Ovary (tissue), 3 donors: ENCODE measurements at regions not wholly inside any gene's neighbourhood (a gene's known extent, or its start where the extent isn't known, plus 50 kb on each side); places are given as distances from the start of the nearest gene placed in this dataset.

Source experiments
- CTCF ChIP-seq, 3 donors: fragments of 450-650 bp in 2 of 3; fragments of 200-600 bp in 1 of 3; IDR thresholded peaks; one replicate each; pipeline versions ENCODE4 v1.5.1 to v1.8.0; 2016 to 2022; ENCODE audit warnings: antibody characterized with exemption in 3 of 3, mild to moderate bottlenecking in 1 of 3
- EP300 ChIP-seq: sonication (generic); formaldehyde crosslinking; IDR thresholded peaks from one replicate; pipeline ENCODE4 v1.6.1; 2017; ENCODE audit warnings: antibody characterized with exemption
- donor health status: DM: no; HTN: no; CAD: no.

GRCh38 chr18:22680944-22681343 is 252.2 kb upstream of the RBBP8 start:
- TF ChIP-seq EP300 (no peak), CTCF (IDR thresholded peaks at IDR 0.05) (no peak)
